ENCODE measurements at regions not wholly inside any gene's neighbourhood (a gene's known extent, or its start where the extent isn't known, plus 50 kb on each side); places are given as distances from the start of the nearest gene placed in this dataset.

DNA sequence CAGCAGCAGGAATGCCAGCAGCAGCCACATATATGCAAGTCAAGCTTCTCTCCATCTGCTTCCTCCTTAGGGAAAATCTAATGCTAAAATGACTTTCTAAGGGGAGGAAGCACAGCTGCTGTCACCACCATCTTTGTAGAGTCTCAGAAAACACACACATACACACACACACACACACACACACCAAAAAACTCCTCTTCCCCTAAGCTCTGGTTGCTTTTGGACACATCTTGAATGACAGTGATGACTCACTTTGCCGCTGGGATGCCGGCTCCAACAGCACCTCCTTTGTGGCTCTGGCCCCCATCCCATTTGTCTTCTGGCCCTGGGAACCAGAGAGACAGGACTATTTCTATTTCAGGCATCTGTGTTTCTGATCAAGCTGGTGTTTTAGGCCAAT lies 124.8 kb upstream of the GOLIM4 start:
- H3K27me3 ChIP-seq (ENCODE audit: control insufficient read depth in 3 of 3, insufficient read depth in 3 of 3, low read length in 2 of 3), result no peaks in the 10 kb centered on the region
- H3K9ac ChIP-seq (ENCODE audit: insufficient read depth in 1 of 2, low read length in 2 of 2), result no peak overlapping the region
- ATAC-seq (ENCODE audit: insufficient read depth, low FRiP score), result no peak
- H3K27ac ChIP-seq (ENCODE audit: low read depth in 1 of 2, low read length in 1 of 2), result no peak overlapping the region
- TF ChIP-seq, protein P1, sequence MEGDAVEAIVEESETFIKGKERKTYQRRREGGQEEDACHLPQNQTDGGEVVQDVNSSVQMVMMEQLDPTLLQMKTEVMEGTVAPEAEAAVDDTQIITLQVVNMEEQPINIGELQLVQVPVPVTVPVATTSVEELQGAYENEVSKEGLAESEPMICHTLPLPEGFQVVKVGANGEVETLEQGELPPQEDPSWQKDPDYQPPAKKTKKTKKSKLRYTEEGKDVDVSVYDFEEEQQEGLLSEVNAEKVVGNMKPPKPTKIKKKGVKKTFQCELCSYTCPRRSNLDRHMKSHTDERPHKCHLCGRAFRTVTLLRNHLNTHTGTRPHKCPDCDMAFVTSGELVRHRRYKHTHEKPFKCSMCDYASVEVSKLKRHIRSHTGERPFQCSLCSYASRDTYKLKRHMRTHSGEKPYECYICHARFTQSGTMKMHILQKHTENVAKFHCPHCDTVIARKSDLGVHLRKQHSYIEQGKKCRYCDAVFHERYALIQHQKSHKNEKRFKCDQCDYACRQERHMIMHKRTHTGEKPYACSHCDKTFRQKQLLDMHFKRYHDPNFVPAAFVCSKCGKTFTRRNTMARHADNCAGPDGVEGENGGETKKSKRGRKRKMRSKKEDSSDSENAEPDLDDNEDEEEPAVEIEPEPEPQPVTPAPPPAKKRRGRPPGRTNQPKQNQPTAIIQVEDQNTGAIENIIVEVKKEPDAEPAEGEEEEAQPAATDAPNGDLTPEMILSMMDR (IDR thresholded peaks at IDR 0.05; ENCODE audit: control extremely low read depth, extremely low read depth), result no peak
- WGBS, 2 donors, result 70 to 79% methylated on average over 2 of the region's 2 CpGs
- no peaks in the 10 kb centered on the region for H3K4me1 ChIP-seq (ENCODE audit: control insufficient read depth in 5 of 5, insufficient read depth in 5 of 5, low read length in 5 of 5)
- H3K36me3 ChIP-seq (ENCODE audit: control insufficient read depth in 4 of 4, insufficient read depth in 4 of 4, low read length in 4 of 4), result no peaks in the 10 kb centered on the region
- H3K9me3 ChIP-seq (ENCODE audit: control insufficient read depth in 4 of 4, insufficient read depth in 3 of 4, low read length in 3 of 4), result peaks cover 0 to 2% (median 0%) of the 10 kb centered on the region in 4 donors
- no peak for DNase-seq
- no peak overlapping the region for H3K4me3 ChIP-seq

DNA sequence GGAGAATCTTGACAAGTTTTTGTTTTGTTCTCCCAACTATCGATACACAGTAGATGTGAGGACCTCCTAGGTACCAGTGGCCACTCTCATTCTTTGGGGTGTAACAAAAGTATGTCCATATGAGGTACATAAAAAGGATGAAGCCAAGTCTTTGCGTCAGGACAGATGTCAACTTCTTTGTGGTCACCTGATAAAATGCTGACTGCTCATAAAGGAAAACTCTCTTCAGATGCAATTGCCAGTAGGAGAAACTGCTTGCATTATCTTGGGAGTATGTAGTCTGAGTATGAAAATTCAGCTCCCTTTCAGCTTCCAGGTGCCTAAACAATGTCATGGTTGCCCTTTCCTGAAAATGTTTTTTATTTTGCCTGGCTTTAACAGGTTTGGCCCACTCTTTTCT lies 123.8 kb upstream of the GOLIM4 start:
- DNase-seq (no peak), ATAC-seq (ENCODE audit: insufficient read depth, low FRiP score) (no peak)
- WGBS, 2 donors, result 91 to 95% methylated on average over 2 of the region's 2 CpGs
- H3K9ac ChIP-seq (ENCODE audit: insufficient read depth in 1 of 2, low read length in 2 of 2), result no peak overlapping the region
- H3K4me1 ChIP-seq (ENCODE audit: control insufficient read depth in 5 of 5, insufficient read depth in 5 of 5, low read length in 5 of 5), result no peaks in the 10 kb centered on the region
- H3K36me3 ChIP-seq (ENCODE audit: control insufficient read depth in 4 of 4, insufficient read depth in 4 of 4, low read length in 4 of 4), result no peaks in the 10 kb centered on the region
- H3K9me3 ChIP-seq (ENCODE audit: control insufficient read depth in 4 of 4, insufficient read depth in 3 of 4, low read length in 3 of 4), result peaks cover 0 to 2% (median 0%) of the 10 kb centered on the region in 4 donors
- H3K27ac ChIP-seq (ENCODE audit: low read depth in 1 of 2, low read length in 1 of 2), result no peak overlapping the region
- H3K27me3 ChIP-seq (ENCODE audit: control insufficient read depth in 3 of 3, insufficient read depth in 3 of 3, low read length in 2 of 3), result no peaks in the 10 kb centered on the region
- H3K4me3 ChIP-seq, result no peak overlapping the region
- TF ChIP-seq, protein P1 (IDR thresholded peaks at IDR 0.05; ENCODE audit: control extremely low read depth, extremely low read depth), result no peak

DNA sequence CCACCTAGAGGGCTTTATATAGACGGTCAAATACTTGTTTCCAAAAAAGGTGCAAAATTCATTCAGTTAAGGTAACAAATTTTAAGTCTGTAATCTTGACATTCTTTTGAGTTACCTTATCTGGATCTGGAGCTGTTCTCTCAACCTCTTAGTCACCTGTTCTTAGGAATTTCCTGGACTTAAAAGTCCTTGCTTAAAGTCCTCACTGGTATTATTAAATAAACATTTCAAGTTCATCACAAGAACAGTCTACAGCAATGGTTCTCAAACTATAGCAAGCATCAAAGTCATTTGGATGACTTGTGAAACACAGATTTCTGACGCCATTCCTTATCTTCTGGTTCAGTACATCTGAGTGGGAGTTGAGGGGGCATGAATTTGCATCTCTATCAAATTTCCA lies 122.9 kb upstream of the GOLIM4 start:
- WGBS, 2 donors, result 51 to 75% methylated on average over 2 of the region's 2 CpGs
- TF ChIP-seq, protein P1 (IDR thresholded peaks at IDR 0.05; ENCODE audit: control extremely low read depth, extremely low read depth), result no peak
- Histone ChIP-seq H3K36me3 (ENCODE audit: control insufficient read depth in 4 of 4, insufficient read depth in 4 of 4, low read length in 4 of 4) (no peaks in the 10 kb centered on the region), H3K9me3 (ENCODE audit: control insufficient read depth in 4 of 4, insufficient read depth in 3 of 4, low read length in 3 of 4) (peaks cover 0 to 2% (median 0%) of the 10 kb centered on the region in 4 donors), H3K4me3 (no peak overlapping the region), H3K9ac (ENCODE audit: insufficient read depth in 1 of 2, low read length in 2 of 2) (no peak overlapping the region), H3K27me3 (ENCODE audit: control insufficient read depth in 3 of 3, insufficient read depth in 3 of 3, low read length in 2 of 3) (no peaks in the 10 kb centered on the region), H3K27ac (ENCODE audit: low read depth in 1 of 2, low read length in 1 of 2) (no peak overlapping the region), H3K4me1 (ENCODE audit: control insufficient read depth in 5 of 5, insufficient read depth in 5 of 5, low read length in 5 of 5) (peaks cover 0 to 3% (median 0%) of the 10 kb centered on the region in 5 donors)
- ATAC-seq (ENCODE audit: insufficient read depth, low FRiP score), result peak; percentile 75
- DNase-seq, result peak in 2 of 3 donors; percentile 20 to 61

DNA sequence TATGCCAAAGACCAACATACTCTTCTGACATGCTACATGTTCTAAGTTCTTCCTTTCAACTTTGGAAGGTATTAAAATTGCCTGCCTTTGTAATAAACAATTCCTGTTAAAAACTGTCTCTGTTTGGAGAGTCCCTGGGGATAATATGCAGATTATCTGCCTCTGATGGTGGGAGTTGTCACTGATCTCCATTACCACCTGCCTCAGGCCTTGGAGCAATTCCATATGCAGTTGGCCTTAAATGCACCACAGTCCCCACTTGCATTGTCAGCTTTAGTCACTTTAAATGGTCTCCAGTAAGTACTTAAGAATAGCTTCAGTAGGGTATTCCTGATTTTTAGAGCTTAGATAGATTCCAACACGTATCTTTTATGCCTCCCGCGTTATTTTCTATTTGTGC lies 121.1 kb upstream of the GOLIM4 start:
- Histone ChIP-seq H3K9ac (ENCODE audit: insufficient read depth in 1 of 2, low read length in 2 of 2) (no peak overlapping the region), H3K36me3 (ENCODE audit: control insufficient read depth in 4 of 4, insufficient read depth in 4 of 4, low read length in 4 of 4) (no peaks in the 10 kb centered on the region), H3K4me1 (ENCODE audit: control insufficient read depth in 5 of 5, insufficient read depth in 5 of 5, low read length in 5 of 5) (peaks cover 0 to 3% (median 0%) of the 10 kb centered on the region in 5 donors), H3K9me3 (ENCODE audit: control insufficient read depth in 4 of 4, insufficient read depth in 3 of 4, low read length in 3 of 4) (peaks cover 0 to 2% (median 0%) of the 10 kb centered on the region in 4 donors), H3K4me3 (no peak overlapping the region), H3K27ac (ENCODE audit: low read depth in 1 of 2, low read length in 1 of 2) (no peak overlapping the region), H3K27me3 (ENCODE audit: control insufficient read depth in 3 of 3, insufficient read depth in 3 of 3, low read length in 2 of 3) (no peaks in the 10 kb centered on the region)
- DNase-seq (no peak), ATAC-seq (ENCODE audit: insufficient read depth, low FRiP score) (no peak)
- TF ChIP-seq, protein P1 (IDR thresholded peaks at IDR 0.05; ENCODE audit: control extremely low read depth, extremely low read depth), result no peak
- WGBS, 2 donors, result 94 to 97% methylated on average over 3 of the region's 3 CpGs
